Activated CD4-positive, CD25-positive, alpha-beta regulatory T cell treated with anti-CD3 and anti-CD28 coated beads, Interleukin-2, amount 50 U/mL, for 16 hours (primary cell): ENCODE measurements at regions not wholly inside any gene's neighbourhood (a gene's known extent, or its start where the extent isn't known, plus 50 kb on each side); places are given as distances from the start of the nearest gene placed in this dataset.
"Not testable (repeated sequence)": the region's sequence is repeated elsewhere in the genome, so short reads cannot be mapped to it uniquely, and the experiment has no call there.

Experiments used
- DNase-seq: peaks from one replicate; pipeline ENCODE4 v3.0.0-alpha.2; 2020; ENCODE audit warnings: low read depth, low spot score

DNA sequence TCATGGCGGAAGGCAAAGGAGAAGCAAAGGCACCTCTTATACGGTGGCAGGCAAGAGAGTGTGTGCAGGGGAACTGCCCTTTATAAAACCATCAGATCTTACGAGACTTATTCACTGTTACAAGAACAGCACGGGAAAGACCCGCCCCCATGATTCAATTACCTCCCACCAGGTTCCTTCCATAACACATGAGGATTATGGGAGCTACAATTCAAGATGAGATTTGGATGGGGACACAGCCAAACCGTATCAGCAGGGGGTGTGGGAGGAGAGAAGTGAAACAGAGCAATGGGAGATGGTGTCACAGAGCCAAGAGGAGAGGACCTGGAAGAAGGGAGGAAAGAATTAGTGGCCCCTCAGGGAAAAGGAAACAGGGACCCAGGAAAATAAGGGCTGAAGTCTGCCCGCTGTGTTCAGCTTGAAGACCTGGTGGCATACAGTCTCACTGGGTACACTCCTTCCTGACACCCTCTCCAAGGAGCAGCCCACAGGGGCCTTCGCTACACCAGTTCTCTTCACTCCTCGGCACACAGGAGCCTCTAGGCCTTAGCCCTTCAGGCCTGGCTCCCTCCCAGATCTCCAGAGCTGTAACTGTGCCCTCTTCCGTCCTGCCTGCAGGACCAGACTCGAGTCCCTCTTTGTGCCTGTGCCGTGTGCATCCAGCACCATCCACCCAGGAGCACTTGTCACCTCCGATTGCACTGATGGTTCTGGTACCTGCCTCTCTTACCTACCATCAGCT is 262.1 kb downstream of the EIPR1 start:
- no peak for DNase-seq

DNA sequence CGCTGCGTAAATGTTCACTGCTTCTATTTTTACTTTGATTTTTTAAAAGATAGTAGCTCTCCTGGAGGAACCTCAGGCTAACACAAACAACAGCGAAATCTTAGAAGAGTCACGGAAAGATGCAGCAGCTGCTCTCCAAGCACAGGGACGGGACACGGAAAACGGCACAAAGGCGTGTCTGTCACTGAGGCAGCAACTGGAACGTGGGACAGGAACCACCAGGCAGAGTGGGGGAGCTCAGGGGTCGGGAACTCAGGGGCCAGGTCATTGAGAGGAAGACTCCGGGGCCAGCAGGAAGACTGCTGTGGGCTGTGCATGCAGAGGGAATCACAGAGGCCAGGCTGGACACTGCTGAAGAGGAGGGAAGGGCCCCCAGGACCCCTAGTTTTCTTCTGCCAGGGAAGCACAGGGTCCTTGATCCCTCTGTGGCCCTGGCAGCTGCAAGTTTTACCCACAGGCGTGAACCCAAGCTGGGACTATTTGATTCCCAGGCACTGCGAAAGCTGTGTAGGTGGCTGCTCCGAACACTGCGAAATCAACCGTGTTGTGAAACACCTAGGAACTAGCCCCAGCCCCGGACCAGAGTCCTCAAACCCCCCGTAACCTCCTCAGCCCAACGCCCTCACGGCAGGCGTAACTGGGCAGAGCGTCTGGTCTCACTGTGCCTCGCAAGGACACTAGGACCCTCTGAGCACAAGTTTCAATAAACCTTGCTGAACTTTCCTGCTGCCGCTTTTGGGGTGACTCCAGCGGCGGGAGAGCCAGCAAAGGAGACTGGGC is 263.0 kb downstream of the EIPR1 start:
- no peak for DNase-seq

GRCh38 chr2:3113769-3114168 is 263.8 kb downstream of the EIPR1 start:
- DNase-seq, result no peak

DNA sequence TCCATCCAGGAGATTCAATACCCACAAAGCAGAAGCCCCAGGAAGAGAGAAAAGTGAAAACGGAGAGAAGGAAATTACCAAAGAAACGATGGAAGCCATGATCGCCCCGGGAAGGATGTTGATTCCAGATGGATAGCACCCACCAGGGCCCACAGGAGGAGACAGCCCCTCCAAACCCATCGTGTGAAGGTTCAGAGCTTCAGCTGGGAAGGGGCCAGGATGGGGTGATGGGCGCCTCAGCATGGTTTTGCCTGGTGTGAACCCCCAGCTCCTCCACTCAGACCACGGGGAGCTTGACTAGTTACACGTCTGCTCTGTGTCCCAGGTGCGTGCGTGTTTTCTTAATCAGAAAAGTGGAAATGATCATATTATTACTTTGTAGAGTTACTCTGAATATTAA is 264.5 kb downstream of the EIPR1 start:
- no peak for DNase-seq

- no peak for DNase-seq
These were observed 265.1 kb downstream of the EIPR1 start for GRCh38 chr2:3112553-3112952.

GRCh38 chr2:3112131-3112530 is 265.5 kb downstream of the EIPR1 start:
- DNase-seq, result no peak

GRCh38 chr2:3110994-3111666 is 266.5 kb downstream of the EIPR1 start:
- no peak for DNase-seq

DNA sequence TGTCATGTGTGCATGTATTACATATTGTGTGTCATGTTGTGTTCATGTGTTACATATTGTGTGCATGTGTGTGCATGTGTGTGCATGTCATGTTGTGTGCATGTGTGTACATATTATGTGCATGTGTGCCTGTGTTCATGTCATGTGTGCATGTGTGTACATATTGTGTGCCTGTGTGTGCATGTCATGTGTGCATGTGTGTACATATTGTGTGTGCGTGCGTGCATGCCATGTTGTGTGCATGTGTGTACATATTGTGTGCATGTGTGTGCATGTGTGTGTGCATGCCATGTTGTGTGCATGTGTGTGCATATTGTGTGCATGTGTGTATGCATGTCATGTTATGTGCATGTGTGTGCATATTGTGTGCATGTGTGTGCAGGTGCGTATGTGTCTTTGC is 267.1 kb downstream of the EIPR1 start:
- no peak for DNase-seq

- DNase-seq, result no peak
These were observed 268.6 kb downstream of the EIPR1 start for GRCh38 chr2:3108710-3109702.

DNA sequence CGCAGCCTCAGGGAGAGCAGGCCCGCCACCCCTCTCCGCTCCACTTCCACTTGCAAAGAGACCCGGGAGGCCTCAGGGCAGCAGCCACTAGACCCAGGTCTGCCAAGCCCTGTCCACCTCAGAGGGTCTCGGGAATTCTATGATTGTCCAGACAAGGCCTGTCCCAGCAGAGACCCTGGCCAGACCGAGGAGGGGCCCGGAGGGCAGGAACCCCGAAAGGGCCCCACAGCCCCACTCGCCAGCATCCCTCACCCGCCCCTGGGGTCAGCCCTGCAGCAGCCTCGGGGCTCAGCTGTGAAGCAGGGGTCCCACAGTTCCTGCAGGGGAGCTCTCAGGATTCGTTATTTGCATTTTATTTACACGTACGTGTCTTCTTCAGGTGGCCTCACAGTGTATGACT is 269.5 kb downstream of the EIPR1 start:
- no peak for DNase-seq

DNA sequence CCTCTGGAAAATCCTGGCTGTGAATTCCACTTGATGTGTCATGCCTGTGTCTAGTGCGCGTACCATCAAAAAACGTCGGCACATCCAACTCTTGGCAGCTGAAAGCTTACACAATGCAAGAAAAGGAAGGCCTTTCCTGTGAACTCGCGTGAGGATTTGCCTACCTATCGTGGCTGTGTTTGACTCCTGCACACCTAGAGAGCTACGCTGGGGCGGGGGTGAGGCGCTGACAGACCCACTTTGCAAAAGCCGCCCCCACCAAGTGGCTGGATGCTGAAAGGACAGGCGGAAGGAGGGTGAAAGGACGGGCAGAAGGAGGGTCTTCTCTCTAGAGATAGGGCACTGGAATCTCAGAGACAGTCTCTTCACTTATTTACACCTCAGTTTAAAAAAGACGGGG is 270.1 kb downstream of the EIPR1 start:
- DNase-seq, result no peak

- DNase-seq, result no peak
These were observed 271.6 kb downstream of the EIPR1 start for GRCh38 chr2:3105814-3106569.

DNA sequence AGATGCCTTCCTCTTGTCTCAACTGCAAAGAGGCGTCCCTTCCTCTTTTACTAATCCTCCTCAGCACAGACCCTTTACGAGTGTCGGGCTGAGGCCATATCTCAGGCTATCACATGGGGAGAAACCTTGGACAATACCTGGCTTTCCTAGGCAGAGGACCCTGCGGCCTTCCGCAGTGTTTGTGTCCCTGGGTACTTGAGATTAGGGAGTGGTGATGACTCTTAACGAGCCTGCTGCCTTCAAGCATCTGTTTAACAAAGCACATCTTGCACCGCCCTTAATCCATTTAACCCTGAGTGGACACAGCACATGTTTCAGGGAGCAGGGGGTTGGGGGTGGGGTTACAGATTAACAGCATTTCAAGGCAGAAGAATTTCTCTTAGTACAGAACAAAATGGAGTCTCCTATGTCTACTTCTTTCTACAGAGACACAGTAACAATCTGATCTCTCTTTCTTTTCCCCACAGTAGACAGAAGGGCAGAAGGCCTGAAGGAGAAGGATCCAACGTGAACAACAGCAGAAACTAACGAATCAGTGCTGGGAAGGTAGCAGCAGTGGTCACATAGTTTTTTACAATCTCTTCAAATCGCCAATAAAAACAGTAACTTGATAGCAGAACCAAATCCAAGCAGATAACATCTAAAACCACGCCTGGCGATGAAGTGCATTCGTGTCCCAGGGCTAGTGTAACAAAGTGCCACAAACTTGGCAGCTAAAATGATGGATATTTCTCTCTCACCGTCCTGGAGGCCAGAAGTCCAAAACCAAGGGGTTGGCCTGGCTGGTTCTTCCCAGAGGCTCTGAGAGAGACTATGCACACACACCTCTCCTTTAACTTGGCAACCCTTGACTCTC is 272.4 kb downstream of the EIPR1 start:
- not testable (repeated sequence) for DNase-seq

DNA sequence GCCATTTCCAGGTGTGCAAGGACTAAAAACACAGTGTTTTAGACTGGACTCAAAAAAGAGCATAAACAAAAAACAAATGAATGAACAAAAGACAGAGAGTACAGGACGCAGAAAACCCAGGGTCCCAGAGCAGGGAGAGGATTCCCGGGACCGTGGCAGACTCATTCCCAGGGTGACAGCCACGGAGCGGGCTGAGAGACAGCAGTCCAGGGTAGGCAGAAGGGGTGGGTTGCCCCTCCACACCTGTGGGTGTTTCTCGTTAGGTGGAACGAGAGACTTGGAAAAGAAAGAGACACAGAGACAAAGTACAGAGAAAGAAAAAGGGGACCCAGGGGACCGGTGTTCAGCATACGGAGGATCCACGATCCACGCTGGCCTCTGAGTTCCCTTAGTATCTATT is 273.4 kb downstream of the EIPR1 start:
- no peak for DNase-seq

- DNase-seq, result no peak
These were observed 274.6 kb downstream of the EIPR1 start for GRCh38 chr2:3102922-3103569.

DNA sequence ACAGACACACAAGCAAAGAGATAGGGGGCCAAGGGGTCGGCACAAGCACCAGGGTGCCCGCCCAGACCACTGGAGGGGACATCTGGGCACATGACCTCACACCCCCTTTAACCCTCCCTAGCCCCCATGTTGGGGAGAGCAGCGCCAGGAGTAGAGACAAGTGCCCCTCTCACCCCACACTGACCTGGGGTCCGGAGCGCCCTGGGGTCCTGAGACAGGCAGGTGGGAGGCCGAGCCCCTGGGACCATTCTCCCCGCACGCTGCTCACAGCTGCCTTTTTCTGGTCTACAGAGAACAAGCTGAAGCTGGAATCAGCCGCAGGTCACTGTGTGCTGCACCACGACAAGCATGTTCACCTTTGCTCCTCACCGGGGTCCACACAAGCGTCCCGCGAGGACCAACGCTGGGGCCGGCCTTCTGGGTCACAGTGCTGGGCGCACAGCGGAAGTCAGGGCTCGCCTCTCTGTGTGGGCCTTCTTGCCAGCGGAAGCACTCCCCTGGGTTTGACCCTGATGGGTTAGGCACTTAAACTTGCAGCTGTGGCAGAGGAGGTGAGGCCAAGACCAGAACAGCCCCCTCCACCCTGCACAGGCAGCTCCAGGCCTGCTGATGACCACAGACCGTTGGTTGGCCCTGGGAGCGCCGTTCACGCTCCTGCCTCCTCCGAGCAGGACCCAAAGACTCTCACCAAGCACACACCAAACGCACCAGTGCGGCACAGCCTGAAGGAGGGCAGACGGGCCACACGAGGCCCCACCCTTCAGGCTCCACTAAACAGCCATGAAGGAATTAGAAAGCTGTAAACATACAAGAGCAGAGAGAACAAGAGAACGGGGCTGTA is 275.3 kb downstream of the EIPR1 start:
- DNase-seq, result no peak

GRCh38 chr2:3101016-3101942 is 276.3 kb downstream of the EIPR1 start:
- DNase-seq, result no peak
